VCaP (cell line): ENCODE measurements at regions not wholly inside any gene's neighbourhood (a gene's known extent, or its start where the extent isn't known, plus 50 kb on each side); places are given as distances from the start of the nearest gene placed in this dataset.

ENCODE experiments used
- H3K27ac ChIP-seq: fragments of 450-650 bp; 2 replicates; pipeline ENCODE4 v1.5.1; 2017
- TF ChIP-seq, protein P1 (sequence below): fragments of 450-650 bp; conservative IDR thresholded peaks from 2 replicates; pipeline ENCODE4 v1.5.1; 2017; ENCODE audit warnings: mild to moderate bottlenecking, moderate library complexity

- H3K27ac ChIP-seq, result no peak overlapping the region
- TF ChIP-seq, protein P1, sequence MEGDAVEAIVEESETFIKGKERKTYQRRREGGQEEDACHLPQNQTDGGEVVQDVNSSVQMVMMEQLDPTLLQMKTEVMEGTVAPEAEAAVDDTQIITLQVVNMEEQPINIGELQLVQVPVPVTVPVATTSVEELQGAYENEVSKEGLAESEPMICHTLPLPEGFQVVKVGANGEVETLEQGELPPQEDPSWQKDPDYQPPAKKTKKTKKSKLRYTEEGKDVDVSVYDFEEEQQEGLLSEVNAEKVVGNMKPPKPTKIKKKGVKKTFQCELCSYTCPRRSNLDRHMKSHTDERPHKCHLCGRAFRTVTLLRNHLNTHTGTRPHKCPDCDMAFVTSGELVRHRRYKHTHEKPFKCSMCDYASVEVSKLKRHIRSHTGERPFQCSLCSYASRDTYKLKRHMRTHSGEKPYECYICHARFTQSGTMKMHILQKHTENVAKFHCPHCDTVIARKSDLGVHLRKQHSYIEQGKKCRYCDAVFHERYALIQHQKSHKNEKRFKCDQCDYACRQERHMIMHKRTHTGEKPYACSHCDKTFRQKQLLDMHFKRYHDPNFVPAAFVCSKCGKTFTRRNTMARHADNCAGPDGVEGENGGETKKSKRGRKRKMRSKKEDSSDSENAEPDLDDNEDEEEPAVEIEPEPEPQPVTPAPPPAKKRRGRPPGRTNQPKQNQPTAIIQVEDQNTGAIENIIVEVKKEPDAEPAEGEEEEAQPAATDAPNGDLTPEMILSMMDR, result no peak
Measured at GRCh38 chr13:67964986-67965385, 734.9 kb upstream of the PCDH9 start.

- H3K27ac ChIP-seq, result no peak overlapping the region
- TF ChIP-seq, protein P1, result no peak
Measured at GRCh38 chr13:67964091-67964490, 734.0 kb upstream of the PCDH9 start.

DNA sequence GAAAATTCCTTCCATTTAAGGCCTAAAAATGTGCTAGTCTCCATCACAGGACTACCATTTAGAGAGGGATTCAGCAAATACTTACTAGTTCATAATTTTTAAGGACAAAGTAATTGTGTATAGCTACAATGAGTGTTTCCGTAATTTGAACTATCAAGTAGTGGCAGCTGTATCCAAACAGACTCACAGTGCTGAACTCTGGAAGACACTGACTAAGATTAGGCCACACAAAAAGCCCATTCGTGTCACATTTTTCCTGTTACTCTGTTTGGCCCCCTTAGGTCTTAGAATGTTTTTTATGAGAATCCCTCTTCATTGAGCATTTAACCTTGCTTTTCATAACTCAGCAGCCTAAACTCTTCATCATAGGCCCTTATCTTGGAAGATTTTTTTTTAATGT is 731.2 kb upstream of the PCDH9 start:
- TF ChIP-seq, protein P1, result no peak
- no peak overlapping the region for H3K27ac ChIP-seq

- H3K27ac ChIP-seq, result no peak overlapping the region
- TF ChIP-seq, protein P1, result no peak
Measured at GRCh38 chr13:67951431-67951830, 721.3 kb upstream of the PCDH9 start.

DNA sequence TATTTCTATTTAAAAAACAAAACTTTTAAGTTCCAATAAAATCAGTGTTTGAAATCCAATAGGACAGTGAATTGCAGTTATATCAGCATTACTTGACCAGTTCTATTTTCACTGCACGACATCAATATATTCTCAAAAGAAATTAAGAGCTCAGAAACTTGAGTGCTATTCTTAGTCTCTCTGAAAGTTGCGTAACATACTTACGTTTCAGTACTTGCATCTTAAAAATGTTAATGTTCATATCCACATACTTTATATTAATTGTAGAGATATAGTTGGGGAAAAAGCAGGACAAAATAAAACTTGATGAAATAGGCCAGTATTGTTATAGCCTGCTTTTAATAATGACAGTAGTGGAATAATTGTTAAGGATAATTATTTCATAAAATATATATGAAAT is 720.5 kb upstream of the PCDH9 start:
- H3K27ac ChIP-seq, result no peak overlapping the region
- TF ChIP-seq, protein P1, result no peak

- TF ChIP-seq, protein P1, result no peak
- no peak overlapping the region for H3K27ac ChIP-seq
Measured at GRCh38 chr13:67946131-67946530, 716.0 kb upstream of the PCDH9 start.

DNA sequence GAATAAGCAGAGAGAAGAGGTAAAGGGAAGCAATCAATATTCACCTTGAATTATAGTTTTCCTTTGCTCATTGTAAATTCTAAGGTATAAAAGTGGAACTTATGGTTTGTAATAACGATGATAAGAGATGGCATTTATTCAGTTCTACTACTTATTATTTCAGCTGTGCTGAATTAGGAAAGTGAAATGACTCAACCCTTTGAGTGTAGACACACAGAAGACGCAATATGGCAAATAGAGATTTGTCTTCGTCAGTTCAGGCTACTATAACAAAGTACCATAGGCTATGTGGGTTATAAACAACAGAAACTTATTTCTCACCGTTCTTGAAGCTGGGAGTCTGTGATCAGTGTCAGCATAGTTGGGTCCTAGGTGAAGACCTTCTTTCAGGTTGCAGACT is 713.0 kb upstream of the PCDH9 start:
- TF ChIP-seq, protein P1, result no peak

DNA sequence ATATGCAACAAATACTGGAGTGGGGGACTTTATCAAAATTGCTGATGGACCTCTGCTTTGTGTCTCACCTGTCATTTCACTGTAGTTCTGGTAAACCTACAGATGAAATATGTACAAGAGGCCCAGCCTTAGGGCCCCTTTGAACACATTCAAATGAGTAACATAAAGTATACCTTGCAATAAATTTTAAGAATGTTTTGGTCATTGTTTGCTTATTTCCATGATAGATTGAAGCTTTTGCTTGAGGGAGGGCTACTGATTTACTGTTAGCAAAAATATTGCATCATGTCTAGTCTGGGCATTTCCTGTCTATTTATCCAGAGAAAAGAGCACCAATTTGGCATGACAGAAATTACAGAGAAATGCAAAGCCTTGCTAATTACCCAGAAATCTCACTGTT is 705.5 kb upstream of the PCDH9 start:
- H3K27ac ChIP-seq, result no peak overlapping the region
- TF ChIP-seq, protein P1, result no peak

More for the DNA sequence above, 713.0 kb upstream of the PCDH9 start:
- no peak overlapping the region for H3K27ac ChIP-seq
